Kidney epithelial cell (primary cell): ENCODE measurements at regions not wholly inside any gene's neighbourhood (a gene's known extent, or its start where the extent isn't known, plus 50 kb on each side); places are given as distances from the start of the nearest gene placed in this dataset.
"Not testable (repeated sequence)": the region's sequence is repeated elsewhere in the genome, so short reads cannot be mapped to it uniquely, and the experiment has no call there.

Experiments
- DNase-seq: peaks from one replicate; pipeline ENCODE4 v3.0.0-alpha.2; 2010; ENCODE audit warnings: low read depth
- H3K27me3 ChIP-seq: 2 replicates; pipeline ENCODE4 v1.6.0; 2011; ENCODE audit warnings: low read length; ENCODE audit not compliant: control insufficient read depth, insufficient read depth
- H3K36me3 ChIP-seq: 2 replicates; pipeline ENCODE4 v1.5.1; 2011; ENCODE audit warnings: low read length; ENCODE audit not compliant: control insufficient read depth, insufficient read depth
- H3K4me3 ChIP-seq: 2 replicates; pipeline ENCODE4 v1.5.1; 2011; ENCODE audit warnings: low read depth, mild to moderate bottlenecking, control low read depth, low read length
- CTCF ChIP-seq: IDR thresholded peaks from 2 replicates; pipeline ENCODE4 v1.5.1; 2011; ENCODE audit warnings: mild to moderate bottlenecking, moderate library complexity, low read length, control low read depth, inconsistent platforms; ENCODE audit not compliant: insufficient read depth, poor library complexity, severe bottlenecking

- TF ChIP-seq CTCF, result no peak
- Histone ChIP-seq H3K27me3 (no peaks in the 10 kb centered on the region), H3K36me3 (no peaks in the 10 kb centered on the region), H3K4me3 (no peak overlapping the region)
- no peak for DNase-seq
Measured at GRCh38 chr4:4651811-4652755, 110.2 kb upstream of the STX18 start.

GRCh38 chr4:4647041-4647440 is 105.2 kb upstream of the STX18 start:
- DNase-seq, result no peak
- H3K4me3 ChIP-seq, result no peak overlapping the region

GRCh38 chr4:4645743-4646142 is 103.9 kb upstream of the STX18 start:
- peaks cover 2% of the 10 kb centered on the region for H3K27me3 ChIP-seq
- no peaks in the 10 kb centered on the region for H3K36me3 ChIP-seq
- no peak for TF ChIP-seq CTCF
- DNase-seq, result no peak
- no peak overlapping the region for H3K4me3 ChIP-seq

More at GRCh38 chr4:4647041-4647440, 105.2 kb upstream of the STX18 start:
- H3K36me3 ChIP-seq, result no peaks in the 10 kb centered on the region
- no peaks in the 10 kb centered on the region for H3K27me3 ChIP-seq
- no peak for TF ChIP-seq CTCF

- not testable (repeated sequence) for H3K4me3 ChIP-seq, H3K36me3 ChIP-seq, DNase-seq, H3K27me3 ChIP-seq
Measured at GRCh38 chr4:4644277-4644676, 102.4 kb upstream of the STX18 start.

- not testable (repeated sequence) for H3K36me3 ChIP-seq, H3K27me3 ChIP-seq, H3K4me3 ChIP-seq, DNase-seq
Measured at GRCh38 chr4:4643743-4644142, 101.9 kb upstream of the STX18 start.

- Histone ChIP-seq H3K4me3 (no peak overlapping the region), H3K27me3 (peaks cover 2% of the 10 kb centered on the region), H3K36me3 (no peaks in the 10 kb centered on the region)
- DNase-seq, result no peak
- TF ChIP-seq CTCF, result no peak
Measured at GRCh38 chr4:4643306-4643705, 101.5 kb upstream of the STX18 start.
